Stimulated activated CD4-positive, alpha-beta T cell treated with anti-CD3 and anti-CD28 coated beads, Interleukin-4, amount 100 ng/mL, for 1 hour (primary cell): ENCODE measurements at regions not wholly inside any gene's neighbourhood (a gene's known extent, or its start where the extent isn't known, plus 50 kb on each side); places are given as distances from the start of the nearest gene placed in this dataset.

ENCODE experiments used
- DNase-seq: peaks from one replicate; pipeline ENCODE4 v3.0.0-alpha.2; 2020

DNA sequence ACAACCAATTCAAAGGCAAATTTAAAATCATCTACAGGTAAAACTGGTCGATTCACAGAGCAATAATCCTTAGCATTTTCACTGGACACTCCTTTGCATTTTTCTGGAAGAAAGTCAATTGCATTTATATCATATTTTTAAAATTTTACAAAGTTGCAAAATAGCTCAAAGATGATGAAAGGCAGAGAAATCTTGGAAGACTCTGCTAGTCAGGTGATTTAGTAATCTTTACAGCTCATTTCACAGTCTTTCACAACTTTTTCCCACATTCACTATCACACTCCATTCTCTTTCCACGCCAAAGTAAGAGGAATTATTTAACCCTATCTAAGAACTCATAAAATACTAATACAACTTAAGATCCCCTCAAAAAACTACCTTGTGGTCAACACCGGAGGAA is 1063.8 kb downstream of the EFNB2 start:
- DNase-seq = no peak

DNA sequence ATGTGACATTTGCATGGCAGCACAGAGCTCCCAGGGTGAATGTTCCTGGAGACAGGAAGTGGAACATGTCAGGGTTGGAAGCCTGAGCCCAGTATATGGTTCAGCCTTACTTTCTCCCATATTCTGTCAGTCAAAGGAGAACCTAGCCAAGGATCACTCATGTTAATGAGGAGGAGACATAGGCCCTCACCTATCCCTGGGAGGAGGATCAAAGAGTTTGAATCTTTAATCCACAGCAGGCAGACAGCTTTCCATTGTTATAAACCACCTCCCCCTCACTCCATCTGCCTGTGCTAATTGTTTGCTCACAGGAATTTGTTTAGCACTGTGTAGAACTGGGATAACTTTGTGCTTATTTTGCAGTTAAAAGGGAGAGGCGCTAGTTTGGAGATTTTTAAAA is 1069.1 kb downstream of the EFNB2 start:
- DNase-seq = no peak

DNA sequence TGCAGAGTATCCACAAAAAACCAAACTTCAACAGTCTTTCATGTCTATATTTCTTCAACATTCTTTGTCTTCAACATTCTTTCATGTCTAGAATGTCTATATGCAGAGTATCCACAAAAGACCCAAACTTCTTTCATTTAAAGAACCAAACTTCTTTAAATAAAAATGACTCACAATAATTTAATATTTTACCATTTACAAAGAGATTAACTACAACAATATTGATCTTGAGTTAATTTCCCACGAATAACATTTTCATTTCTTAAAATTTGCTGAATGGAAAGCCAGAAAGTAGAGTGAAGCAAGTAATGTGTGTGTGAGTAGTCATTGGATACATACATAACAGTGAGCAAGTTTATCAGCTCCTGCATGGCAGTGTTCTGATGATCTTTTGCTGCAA is 1069.7 kb downstream of the EFNB2 start, which contains the start of gene DAOA:
TSS of gene DAOA (plus strand) at position 301 of the 400 bp plus-strand sequence.
- no peak for DNase-seq

DNA sequence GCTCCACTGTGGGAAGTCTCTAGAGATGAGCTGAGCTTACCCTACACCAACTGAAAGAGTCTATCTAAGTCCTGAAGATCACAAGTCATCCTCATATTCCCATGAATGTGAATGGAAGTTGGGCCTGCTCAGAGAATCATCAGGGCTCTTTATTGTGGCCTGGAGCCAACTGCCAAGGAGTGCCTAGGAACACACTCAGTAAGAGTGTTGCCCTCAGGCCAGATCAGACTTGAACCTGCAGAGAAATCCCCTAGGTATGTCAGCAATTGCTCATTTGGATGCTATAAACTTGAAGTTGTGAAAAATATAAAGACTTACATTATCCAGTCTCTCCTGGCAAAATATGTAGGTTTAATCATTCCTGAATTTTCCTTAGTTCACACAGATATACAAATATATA is 1070.2 kb downstream of the EFNB2 start:
- DNase-seq = no peak

DNA sequence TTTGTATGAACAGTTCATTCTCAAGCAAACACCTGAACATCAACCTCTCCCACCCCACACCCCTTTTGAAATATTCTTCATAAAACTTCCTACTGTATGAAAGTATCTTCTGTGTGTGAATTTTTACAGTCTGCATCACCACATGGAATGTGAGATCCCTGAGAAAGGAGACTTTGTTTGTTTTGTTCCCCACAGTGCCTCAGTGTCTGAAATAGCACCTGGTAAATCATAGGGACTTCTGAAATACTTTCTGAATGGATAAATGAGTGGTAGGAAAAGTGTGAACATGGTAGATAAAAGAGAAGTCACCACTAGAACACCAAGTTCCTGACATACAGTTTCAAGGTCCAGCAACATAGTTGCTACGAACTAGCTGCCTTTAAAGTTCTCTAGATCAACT is 1071.2 kb downstream of the EFNB2 start:
- DNase-seq = no peak

DNA sequence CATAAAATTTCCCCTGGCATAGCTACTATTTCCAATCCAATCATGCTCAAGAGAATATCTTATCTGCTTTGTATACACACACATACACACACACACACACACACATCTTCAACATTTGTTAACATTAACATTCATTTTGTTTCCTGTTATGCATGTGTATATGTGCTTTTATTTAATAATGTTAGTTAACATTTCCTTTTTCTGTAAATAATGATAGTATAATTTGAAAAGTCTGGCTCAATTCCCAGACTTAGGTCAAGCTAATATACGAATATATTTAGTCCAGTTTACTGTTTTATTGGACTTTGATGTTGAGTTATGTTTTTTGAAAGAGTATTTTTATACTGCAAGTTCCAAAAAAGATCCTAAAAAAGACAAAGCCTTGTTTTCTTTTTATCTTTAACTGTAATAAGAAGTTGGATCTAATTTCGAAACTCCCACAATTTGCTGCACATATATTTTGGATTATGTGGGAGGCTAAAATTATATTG is 1072.4 kb downstream of the EFNB2 start:
- DNase-seq = no peak

DNA sequence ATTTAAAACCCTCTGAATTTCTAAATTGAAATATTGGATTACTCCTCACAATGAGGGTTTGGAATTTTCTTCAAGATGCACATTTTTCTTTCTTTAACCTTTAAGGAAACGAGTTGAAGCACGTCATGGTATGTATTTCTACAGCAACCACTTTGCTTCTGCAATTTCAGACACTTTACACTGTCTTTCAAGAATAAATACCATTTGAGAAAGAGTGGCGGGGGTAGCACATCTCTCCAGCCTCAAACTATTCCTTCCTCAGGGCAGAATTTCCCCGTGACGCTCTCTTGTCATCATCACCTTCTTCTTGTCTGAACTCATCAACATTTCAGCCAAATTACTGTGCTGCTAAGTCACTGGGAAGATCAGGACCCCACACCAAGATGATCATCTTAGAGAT is 1073.4 kb downstream of the EFNB2 start:
- no peak for DNase-seq

DNA sequence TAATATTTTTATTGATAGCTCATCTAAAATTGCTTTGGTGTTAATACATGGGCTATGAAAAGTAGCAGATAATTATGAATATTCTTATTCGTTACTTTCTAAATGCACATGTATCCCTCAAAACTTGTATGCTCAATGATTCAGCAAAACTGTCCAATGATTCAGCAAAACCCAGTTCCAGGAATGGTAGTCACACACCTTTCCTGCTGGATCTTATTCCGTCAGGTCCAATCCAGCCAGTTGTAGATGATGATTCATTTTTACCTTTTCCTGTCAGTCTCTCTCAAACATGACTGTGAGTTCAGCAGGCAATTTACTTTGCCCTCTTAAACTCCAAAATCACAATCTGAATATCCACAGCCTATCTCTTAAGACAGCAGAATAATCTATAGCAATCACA is 1082.6 kb downstream of the EFNB2 start:
- DNase-seq = no peak

DNA sequence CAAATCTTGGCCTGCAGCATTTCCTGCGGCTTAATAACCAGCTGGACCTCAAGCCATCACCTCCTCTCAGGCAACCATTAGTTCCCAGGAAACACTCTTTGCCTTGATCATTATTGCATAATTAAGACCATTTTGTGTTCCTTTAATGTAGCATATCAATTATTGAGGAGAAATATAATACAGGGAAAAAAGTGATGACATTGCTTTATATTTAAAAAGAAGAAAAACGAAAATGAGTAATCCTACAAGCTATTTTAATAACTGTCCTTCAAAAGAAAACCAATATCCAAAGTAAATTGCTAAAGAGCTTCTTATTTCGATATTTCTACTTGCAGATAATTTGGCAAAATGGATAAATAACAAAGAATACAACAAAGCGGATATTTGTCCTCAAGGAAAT is 1084.7 kb downstream of the EFNB2 start:
- no peak for DNase-seq

DNA sequence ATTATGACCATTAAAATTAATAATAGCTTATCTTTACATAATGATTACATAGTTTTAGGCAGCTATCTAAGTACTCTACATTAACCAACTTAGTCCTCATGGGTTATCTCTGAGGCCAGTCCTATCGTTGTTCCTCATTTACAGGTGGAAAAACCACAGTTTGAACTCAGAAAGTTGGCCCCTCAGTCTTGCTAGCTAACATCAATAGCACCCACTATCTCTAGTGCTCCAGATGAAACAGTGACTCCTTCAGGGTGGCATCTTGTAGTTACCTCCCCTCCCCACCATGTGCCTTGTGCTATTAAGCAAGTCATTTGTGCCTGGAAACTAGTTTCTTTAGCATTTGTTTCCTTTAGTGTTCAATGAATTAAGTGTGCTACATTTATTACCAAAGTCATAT is 1086.7 kb downstream of the EFNB2 start:
- DNase-seq = no peak

DNA sequence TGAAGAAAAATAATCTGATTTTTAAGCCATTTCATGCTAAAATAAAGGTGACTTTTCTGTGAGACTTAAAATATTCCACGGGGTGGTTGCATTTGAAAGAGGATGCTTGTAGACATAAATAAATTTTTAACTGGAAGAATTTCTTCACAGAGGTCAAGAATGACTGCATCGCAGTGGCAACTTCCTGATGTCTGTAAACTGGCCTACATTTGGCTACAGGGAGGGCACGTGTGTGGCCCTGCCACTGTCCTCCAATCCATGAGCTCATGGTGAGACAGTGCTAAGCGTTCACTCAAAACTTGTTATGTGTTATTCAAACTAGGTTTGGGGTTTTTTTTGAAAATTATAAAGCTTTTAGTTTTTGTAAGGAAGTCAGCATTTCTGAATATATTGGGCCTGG is 1089.3 kb downstream of the EFNB2 start:
- DNase-seq = no peak

DNA sequence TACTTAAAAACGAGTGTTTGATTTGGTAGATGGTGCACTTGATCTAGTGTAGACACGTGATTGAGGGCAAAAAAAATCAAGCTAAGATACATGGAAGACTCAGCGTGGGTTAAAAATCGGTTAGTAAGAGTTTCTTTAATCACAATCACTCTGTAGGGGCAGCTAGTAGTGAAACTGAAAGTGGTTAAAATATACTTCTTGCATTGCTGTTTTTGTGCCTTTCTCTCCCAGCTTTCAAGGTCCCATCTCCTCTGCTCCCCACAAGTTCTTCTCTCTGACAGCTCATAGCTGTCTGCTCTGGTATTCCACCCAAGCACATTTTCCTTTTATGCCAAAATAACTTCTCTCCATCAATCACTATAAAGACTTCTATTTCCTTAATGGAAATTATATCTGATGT is 1089.7 kb downstream of the EFNB2 start:
- no peak for DNase-seq

DNA sequence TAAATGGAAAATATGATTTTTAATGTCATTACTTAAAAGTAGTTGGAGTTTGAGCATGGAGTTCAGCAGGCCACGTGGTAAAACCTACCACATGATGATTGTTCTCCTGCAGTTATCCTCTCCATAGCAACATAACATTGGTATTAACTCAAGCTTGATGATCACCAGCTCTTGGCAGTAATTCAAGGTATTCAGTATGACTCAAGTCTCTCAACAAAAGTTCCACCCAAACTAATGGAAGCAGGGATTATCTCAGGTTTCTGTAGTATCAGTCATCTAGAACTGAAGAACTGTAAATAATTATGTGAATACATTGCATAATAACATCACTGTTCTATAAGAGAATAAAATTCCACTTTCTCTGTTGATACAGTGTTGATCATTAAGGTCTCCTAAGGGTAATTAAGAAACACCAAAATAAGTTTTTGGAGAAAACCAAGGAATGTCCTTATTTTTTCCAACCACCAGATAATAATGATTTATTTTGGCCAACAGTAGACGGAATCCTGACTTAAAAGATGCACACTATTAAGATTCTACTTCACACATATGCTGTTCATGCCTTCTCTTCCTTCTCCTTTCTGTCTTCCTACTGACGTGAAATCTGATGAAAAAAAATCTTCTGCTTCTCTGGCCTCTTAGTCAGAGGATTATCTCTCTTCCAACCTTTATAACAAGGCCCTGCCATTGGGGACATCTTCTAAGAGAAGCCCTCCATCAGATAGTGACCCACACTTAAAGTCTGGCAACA is 1092.3 kb downstream of the EFNB2 start:
- DNase-seq = no peak

DNA sequence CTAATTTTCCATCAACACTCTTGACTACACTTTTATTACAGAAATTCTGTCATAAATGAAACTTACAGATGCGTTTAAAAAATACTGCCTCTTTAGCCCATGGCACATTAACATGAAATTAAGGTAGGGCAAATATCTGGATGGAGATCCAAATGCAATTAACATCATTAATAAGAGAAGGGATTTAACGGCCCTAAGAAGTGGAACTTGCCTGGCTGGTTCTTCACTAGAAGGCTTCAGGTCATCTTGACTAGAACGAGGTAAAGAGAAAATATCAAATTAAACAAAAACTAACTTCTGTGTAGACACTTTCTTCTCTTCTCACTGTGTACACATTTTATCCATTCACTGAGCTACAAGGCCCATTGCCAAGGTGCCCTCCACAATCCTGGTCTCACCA is 1093.4 kb downstream of the EFNB2 start:
- DNase-seq = no peak

DNA sequence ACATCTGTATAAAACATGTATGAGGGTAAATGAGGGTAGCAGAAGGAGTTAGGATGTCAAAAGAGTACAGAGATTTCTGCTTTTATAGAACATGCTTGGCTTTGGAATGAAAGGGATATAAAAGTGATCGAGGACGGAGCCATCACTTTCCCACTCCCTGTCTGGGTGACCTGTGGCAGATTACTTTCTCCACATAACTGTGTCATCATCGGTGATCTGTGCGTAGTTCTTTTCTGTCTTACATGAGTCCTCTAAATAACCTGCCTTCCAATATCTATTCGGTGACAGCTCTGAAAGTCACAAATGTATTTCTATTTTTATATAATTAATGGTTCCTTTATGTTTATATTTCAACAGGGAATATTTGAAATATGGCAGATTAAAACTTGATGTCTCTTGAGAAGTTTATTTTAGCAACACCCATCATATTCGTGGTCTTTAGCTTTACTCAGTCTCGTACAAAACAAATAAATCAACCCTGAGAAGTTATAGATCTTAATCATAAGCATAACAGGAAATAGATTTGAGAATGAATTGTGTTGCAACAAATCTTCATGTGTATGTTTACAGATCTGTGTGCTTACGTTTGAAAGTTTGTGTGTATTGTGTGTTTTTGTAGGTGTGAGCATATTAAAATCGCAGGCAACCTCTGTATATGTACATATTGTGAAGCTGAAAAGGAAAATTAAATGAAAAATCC is 1094.3 kb downstream of the EFNB2 start:
- DNase-seq = no peak

DNA sequence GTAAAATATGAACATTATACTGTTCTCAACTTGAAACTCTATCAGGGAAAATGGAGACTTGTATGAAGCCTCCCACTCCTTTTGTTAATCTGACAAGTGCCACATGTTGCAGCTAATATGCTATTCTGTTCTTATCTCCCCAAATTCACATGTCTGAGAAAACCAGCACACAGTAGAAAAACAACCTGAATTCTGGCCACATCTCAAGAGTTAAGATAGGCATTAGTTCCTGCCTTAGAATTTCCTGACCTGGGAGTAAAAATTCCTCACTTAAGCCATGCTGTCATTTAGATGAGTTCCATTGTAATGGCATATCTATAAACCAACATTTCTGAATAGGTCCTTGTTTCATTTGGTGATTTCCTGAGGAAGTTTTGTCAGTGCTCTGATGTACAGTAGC is 1098.5 kb downstream of the EFNB2 start:
- no peak for DNase-seq

DNA sequence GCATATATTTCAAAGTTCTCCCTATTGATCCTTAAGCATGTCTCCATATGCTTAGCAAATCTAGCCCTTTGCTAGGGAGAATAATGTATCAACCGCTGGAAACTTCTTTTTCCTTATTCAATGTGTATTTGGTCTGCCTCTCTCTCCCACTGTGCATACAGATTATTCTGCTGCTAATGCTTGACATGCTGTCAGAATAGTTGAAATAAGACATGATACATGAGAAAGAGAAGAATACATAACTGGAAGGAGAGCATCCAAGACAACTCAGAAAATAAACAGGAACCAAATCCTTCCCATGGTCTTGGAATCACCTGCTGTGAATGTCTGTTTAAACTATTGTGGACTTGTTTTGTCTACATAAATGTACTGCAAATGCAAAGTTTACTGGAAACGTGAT is 1103.0 kb downstream of the EFNB2 start:
- no peak for DNase-seq

DNA sequence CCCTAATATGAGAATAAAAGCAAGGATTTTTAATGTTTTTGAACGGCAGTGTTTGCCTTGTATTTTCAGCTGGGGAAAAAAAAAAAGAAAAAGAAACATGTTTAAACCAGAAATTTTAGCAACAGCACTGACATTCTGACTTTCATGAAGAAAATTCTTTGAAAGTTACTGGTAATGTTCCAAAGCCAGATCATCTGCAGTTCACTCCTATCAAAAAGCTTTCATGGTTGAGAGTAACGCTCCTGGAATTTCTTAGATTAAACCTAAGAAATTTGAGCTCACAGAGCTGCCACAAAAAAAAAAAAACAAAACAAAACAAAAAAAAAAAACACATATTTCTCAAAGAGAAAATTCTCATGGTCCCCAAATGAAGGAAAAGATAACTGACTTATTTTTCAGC is 1106.7 kb downstream of the EFNB2 start:
- no peak for DNase-seq

DNA sequence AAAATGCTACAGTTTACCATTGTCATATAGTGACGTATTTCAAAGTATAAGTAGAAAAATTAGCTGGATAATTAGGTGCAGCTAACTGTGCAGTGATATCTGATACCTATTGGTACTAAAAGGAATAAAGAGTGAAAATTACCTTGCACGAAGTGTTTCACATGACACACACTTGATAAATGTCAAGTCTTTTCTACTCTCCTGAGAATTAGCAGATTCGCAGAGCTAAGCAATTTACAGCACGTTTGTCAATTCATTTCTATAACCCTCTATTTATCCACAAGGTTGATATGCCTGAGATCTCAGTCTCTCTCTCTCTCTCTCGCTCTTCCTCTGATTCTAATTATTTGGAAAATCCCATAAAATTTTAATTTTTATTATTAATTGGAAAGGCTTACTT is 1109.0 kb downstream of the EFNB2 start:
- DNase-seq = no peak

DNA sequence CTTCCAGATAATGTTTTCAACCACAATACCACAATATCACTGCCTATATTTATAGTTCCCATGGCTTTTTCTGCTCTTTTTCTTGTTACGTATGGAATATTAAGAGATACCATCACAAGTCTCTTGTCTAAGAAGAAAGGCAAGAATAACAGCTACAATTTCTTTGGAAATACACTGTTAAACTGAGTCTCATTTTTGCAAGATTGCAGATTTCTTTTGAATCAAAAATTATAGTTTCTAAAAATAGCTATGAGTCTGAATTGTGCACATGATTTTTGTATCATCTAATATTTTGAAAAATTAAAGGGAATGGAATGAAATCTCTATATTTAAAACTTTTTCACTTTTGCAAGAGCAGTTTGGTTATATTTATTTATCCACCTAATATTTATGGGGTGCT is 1120.8 kb downstream of the EFNB2 start:
- DNase-seq = no peak

DNA sequence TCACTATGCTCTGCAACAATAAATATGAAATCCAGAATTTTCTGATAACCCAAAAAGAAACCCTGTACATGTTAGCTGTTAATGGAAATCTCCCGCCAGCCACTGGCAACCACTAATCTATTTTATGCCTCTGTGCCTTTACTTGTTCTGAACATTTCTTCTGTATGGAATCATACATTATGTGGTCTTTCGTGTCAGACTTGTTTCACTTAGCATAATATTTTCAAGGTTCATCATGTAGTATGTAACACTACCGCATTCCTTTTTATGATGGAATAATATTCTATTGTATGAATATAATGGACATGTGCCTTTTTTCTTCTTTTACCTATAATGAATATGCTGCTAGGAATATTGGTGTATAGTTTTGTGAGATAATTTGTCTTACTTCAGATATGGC is 1123.3 kb downstream of the EFNB2 start:
- DNase-seq = no peak

DNA sequence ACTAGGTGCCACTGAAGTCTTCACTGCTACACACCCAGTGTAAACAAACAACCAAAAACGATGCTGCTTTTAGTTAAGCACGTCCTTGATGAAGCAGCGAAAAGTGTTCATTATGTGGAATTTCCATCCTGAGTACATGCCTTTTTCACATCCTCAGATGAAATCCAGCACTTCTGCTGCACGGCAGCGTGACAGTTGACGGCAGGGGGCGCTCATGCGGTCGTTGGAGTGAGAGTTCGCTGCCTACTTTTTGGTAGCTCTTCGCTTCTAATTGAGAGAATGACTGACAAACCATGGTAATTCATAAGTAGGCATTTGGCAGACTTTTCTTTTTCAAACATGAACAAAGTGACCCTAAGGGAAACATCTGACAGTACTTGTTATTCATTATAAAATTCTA is 1124.9 kb downstream of the EFNB2 start:
- DNase-seq = peak; percentile 23

DNA sequence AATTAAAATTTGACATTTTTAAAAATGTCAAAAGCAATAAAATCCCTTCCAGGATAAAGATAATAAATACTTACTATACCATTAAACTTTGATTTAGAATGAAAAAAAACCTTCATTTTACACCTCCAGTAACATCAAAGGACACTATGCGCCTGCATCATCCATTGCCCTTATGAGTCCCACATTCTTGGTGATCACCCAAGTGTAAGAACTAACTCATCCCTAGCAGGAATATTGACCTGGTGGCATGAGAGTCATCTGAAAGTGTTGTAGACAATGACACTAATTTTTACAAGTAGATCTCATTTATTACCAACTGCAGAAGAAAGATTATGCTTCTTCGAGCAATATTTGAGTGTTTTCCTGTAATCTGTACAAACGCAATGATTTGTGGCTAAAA is 1128.9 kb downstream of the EFNB2 start:
- DNase-seq = no peak

DNA sequence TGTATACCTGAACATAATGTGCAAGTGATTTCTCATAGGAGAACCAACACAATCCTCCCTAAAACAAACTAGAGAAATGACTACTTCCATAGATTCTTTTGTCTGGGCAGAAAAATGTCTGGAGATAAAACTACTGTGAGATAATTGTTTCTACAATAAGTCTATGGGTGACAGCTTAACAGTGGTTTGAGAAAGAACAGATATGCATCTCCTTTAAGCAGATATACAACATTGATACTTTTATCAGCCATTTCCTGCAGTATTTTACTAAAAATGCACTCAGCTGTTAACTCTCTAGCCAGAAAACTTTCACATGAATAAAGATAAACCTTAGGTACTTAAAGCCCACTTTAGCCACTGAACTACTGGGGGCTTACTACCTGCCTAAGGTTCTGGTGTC is 1132.4 kb downstream of the EFNB2 start:
- DNase-seq = no peak

DNA sequence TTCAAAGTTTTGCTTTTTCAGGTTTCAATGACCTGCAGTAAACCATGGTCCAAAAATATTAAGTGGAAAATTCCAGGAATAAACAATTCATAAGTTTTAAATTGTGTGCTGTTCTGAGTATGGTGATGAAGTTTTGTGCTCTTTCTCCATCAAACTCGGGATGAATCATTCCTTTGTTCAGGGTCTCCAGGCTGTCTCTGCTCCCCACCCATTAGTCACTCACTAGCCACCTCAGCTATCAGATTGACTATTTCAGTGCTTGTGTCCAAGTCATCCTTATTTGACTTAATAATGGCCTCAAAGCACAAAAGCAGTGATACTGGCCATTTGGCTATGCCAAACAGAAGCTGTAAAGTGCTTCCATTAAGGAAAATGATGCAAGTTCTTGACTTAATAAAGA is 1140.4 kb downstream of the EFNB2 start:
- DNase-seq = no peak
